ENCODE measurements at regions not wholly inside any gene's neighbourhood (a gene's known extent, or its start where the extent isn't known, plus 50 kb on each side); places are given as distances from the start of the nearest gene placed in this dataset.

- no peaks in the 10 kb centered on the region for H3K9me3 ChIP-seq
- no peak for DNase-seq (ENCODE audit: extremely low spot score)
- TF ChIP-seq CTCF (IDR thresholded peaks at IDR 0.05) = no peak
- TF ChIP-seq EP300 (IDR thresholded peaks at IDR 0.05) = no peak
- TF ChIP-seq POLR2A (IDR thresholded peaks at IDR 0.05; ENCODE audit: low read depth) = no peak
- no peak for TF ChIP-seq POLR2AphosphoS5 (IDR thresholded peaks at IDR 0.05)
- 88% methylated on average over 5 of the region's 5 CpGs for WGBS
- H3K27ac ChIP-seq (replicated peaks in 1 of 4) = no peak overlapping the region
- intact Hi-C loops (cut with DNase I) = no loop called here
- no peaks in the 10 kb centered on the region for H3K27me3 ChIP-seq
- H3K36me3 ChIP-seq = no peaks in the 10 kb centered on the region
- H3K4me3 ChIP-seq = no peak overlapping the region
- no peaks in the 10 kb centered on the region for H3K4me1 ChIP-seq
Observed at GRCh38 chr1:81114191-81114590, 686.5 kb upstream of the ADGRL2 start.

GRCh38 chr1:81113688-81114087 lies 687.0 kb upstream of the ADGRL2 start:
- DNase-seq (ENCODE audit: extremely low spot score) = no peak
- Histone ChIP-seq H3K27me3 (no peaks in the 10 kb centered on the region), H3K36me3 (no peaks in the 10 kb centered on the region), H3K4me1 (no peaks in the 10 kb centered on the region), H3K4me3 (no peak overlapping the region), H3K9me3 (no peaks in the 10 kb centered on the region), H3K27ac (replicated peaks in 1 of 4) (no peak overlapping the region)
- intact Hi-C loops (cut with DNase I) = no loop called here
- TF ChIP-seq EP300 (IDR thresholded peaks at IDR 0.05) (no peak), POLR2A (IDR thresholded peaks at IDR 0.05; ENCODE audit: low read depth) (no peak), CTCF (IDR thresholded peaks at IDR 0.05) (no peak), POLR2AphosphoS5 (IDR thresholded peaks at IDR 0.05) (no peak)

GRCh38 chr1:81111818-81112217 lies 688.9 kb upstream of the ADGRL2 start:
- Histone ChIP-seq H3K4me3 (no peak overlapping the region), H3K9me3 (no peaks in the 10 kb centered on the region), H3K27me3 (no peaks in the 10 kb centered on the region), H3K4me1 (no peaks in the 10 kb centered on the region), H3K36me3 (no peaks in the 10 kb centered on the region), H3K27ac (replicated peaks in 1 of 4) (no peak overlapping the region)
- DNase-seq (ENCODE audit: extremely low spot score) = no peak
- TF ChIP-seq POLR2A (IDR thresholded peaks at IDR 0.05; ENCODE audit: low read depth) = no peak
- TF ChIP-seq EP300 (IDR thresholded peaks at IDR 0.05) = no peak
- TF ChIP-seq CTCF (IDR thresholded peaks at IDR 0.05) = no peak
- intact Hi-C loops (cut with DNase I) = no loop called here
- 86% methylated on average over 2 of the region's 2 CpGs for WGBS

DNA sequence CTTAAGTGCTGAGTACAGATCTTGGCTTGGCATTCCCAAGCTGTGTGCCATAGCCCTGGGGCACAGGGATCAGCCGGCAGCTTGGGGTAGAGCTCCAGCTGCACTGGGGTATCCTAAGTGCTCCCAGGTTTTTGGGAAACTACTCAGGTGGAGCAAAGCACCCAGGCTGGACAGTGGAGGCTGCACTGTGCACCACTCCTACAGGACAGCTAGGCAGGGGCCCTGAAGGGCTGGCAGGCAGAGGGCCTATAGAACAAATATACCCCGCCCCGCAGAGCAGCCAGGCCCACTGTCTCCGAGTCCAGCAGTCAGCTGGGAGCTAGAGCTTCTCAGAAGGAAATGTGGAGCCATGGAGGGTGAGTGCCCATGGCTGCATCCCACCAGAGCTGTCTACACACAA lies 691.7 kb upstream of the ADGRL2 start:
- DNase-seq (ENCODE audit: extremely low spot score) = no peak
- TF ChIP-seq POLR2AphosphoS5 (IDR thresholded peaks at IDR 0.05) (no peak), CTCF (IDR thresholded peaks at IDR 0.05) (no peak), POLR2A (IDR thresholded peaks at IDR 0.05; ENCODE audit: low read depth) (no peak), EP300 (IDR thresholded peaks at IDR 0.05) (no peak)
- no peak overlapping the region for H3K27ac ChIP-seq (replicated peaks in 1 of 4)
- intact Hi-C loops (cut with DNase I) = no loop called here
- H3K27me3 ChIP-seq = no peaks in the 10 kb centered on the region
- H3K4me3 ChIP-seq = no peak overlapping the region
- no peaks in the 10 kb centered on the region for H3K36me3 ChIP-seq
- no peaks in the 10 kb centered on the region for H3K4me1 ChIP-seq
- WGBS = 100% methylated on average over 1 of the region's 4 CpGs
- no peaks in the 10 kb centered on the region for H3K9me3 ChIP-seq

DNA sequence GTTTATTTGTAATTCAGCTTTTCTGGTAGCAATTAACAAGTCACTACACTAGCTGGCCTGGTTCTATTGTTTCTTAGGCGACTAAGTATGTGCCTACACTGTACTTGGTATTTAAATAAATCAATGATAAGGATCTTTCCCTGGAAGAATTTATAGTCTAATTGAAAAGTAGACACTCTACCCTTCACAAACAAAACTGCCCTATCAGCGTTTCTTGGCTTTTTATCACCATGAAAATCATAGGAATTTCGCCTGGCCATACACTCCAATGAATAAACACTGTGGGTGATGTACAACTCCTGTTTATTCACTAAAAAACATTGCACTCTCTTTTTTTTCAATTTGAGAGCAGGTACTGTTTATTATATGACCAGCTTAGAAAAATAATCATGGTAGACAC lies 702.9 kb upstream of the ADGRL2 start:
- Histone ChIP-seq H3K27me3 (no peaks in the 10 kb centered on the region), H3K36me3 (no peaks in the 10 kb centered on the region), H3K9me3 (no peaks in the 10 kb centered on the region), H3K4me1 (no peaks in the 10 kb centered on the region), H3K4me3 (no peak overlapping the region), H3K27ac (replicated peaks in 1 of 4) (no peak overlapping the region)
- DNase-seq (ENCODE audit: extremely low spot score) = no peak
- TF ChIP-seq POLR2AphosphoS5 (IDR thresholded peaks at IDR 0.05) (no peak), EP300 (IDR thresholded peaks at IDR 0.05) (no peak), CTCF (IDR thresholded peaks at IDR 0.05) (no peak), POLR2A (IDR thresholded peaks at IDR 0.05; ENCODE audit: low read depth) (no peak)
- intact Hi-C loops (cut with DNase I) = no loop called here
- 80% methylated on average over 3 of the region's 3 CpGs for WGBS
